ENCODE measurements at regions not wholly inside any gene's neighbourhood (a gene's known extent, or its start where the extent isn't known, plus 50 kb on each side); places are given as distances from the start of the nearest gene placed in this dataset.
"Not testable (repeated sequence)": the region's sequence is repeated elsewhere in the genome, so short reads cannot be mapped to it uniquely, and the experiment has no call there.

- no peak for FAIRE-seq
Measured at GRCh38 chr11:92024788-92025187, 199.8 kb upstream of the FAT3 start.

GRCh38 chr11:92022499-92022898, 202.1 kb upstream of the FAT3 start:
- FAIRE-seq = no peak

DNA sequence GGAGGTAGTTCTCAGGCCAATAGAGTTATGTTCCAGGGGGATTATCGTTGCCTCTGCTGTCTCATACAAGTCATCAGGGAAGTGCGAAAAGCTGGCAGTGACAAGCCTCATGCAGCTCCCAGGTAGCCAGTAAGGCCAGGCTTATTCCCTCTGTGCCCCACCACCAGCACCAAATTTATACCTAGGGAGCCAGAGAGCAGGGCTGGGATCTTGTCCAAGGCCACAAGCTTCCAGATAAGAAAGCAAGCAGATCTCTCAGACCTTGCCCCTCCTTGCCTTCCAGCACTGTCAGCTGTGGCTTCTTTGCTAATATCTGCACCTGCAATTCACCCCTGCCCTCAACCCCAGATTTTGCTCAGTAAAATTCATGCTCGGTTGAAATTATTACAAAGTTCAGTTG, 206.3 kb upstream of the FAT3 start:
- FAIRE-seq = no peak

- no peak for FAIRE-seq
Measured at GRCh38 chr11:92008249-92008648, 216.4 kb upstream of the FAT3 start.

GRCh38 chr11:92002568-92002967, 222.1 kb upstream of the FAT3 start:
- FAIRE-seq = no peak

GRCh38 chr11:91998481-91998880, 226.1 kb upstream of the FAT3 start:
- FAIRE-seq = no peak

DNA sequence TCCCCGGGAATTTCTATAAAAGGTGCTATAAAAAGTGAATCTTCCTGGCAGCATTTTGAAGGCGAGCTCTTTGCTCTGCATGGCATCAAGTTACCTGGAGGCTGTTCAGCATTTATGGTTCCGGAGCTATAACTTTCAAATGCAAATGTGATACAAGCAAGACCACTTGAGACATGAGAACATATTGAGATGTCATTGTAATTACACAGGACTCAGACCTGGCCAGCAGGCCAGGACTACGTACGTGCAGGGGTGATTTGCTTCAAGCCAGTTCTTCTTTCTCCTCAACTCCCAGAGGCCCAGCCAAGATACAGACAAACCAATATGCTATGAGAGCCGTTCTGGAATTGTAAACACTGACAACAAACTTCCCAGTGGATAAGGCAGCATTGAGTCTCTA, 227.4 kb upstream of the FAT3 start:
- no peak for FAIRE-seq

GRCh38 chr11:91996526-91996925, 228.1 kb upstream of the FAT3 start:
- FAIRE-seq = no peak

GRCh38 chr11:91988443-91988842, 236.2 kb upstream of the FAT3 start:
- not testable (repeated sequence) for FAIRE-seq

- no peak for FAIRE-seq
Measured at GRCh38 chr11:91986218-91986617, 238.4 kb upstream of the FAT3 start.

DNA sequence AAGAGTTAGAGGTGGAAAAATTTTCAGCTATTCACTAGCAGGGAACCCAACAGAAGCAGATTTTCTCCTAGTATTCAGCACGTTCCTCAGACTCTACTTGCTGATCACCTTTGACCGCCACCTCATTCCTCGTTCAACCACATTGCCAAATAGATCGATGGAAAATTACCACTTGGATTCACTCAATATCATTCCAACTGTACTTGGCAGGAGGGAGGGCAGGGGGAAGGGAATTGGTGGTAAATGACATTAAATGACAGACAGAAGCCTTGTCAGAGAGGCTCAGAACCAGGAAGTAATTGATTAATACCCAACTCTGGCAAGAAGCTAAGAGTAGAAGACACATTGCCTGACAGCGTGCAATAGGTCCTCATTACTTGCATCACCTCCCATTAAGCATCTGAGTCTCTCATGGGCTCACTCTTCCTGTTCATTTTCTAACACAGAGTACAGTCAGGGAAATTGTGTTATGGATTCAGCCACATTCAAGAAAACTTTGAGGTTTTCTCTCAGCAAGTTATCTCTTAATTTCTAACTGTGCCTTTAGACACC, 240.5 kb upstream of the FAT3 start:
- no peak for FAIRE-seq

GRCh38 chr11:91981995-91982394, 242.6 kb upstream of the FAT3 start:
- no peak for FAIRE-seq

DNA sequence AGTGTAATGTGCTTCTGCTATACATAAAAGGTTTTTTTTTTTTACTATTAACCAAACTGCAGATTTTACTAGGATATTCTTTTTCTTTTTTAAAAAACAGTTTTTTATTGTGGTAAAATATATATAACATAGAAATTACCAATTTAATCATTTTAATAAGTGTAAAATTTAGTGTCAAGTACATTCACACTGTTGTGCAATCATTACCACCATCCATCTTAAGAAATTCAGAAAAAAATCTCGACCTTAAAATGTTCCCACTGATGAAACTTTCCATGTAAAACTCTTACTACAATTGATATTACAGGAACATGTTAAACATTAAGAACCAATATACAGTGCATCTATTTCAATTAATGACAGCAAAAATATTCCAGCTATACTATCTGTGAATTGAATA, 244.8 kb upstream of the FAT3 start:
- FAIRE-seq = no peak

DNA sequence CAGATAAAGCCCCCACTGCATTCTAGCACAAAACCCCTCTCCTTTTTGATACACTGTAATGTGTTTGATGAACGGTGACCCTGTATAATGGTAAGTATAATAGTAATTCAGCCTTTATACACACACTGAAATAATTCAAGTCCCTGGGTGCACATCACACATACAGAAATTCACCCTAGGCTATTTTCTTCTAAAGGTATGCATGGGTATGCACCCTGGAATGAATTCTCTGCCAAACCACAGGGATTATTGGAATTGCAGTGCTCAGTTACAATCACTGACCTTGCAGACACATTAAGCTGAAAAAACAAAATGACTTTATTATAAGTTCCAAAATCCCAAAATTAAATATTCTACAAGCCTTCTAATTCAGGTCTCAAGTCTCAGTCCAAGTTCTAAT, 245.9 kb upstream of the FAT3 start:
- no peak for FAIRE-seq

GRCh38 chr11:91972665-91973266, 251.9 kb upstream of the FAT3 start:
- FAIRE-seq = no peak

DNA sequence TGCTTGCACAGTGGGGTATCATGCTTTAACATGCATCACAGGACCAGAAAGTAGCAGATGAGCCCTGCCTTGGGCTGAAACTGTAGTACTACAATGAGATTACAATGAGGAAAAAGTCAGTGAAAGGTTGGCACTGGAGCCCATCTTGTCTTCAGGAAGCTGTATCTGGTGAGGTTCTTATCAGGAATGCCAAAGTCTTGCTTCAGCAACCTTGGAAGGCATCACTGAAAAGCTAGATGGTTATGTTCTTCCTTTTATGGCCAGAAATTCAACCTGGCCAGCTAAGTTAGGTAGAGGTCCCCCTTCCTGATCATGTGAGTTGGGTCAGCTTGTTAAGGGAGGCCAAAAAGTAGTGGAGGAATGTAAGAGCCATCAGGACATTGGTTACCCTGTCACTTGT, 254.0 kb upstream of the FAT3 start:
- FAIRE-seq = no peak

- no peak for FAIRE-seq
Measured at GRCh38 chr11:91969486-91969885, 255.1 kb upstream of the FAT3 start.

DNA sequence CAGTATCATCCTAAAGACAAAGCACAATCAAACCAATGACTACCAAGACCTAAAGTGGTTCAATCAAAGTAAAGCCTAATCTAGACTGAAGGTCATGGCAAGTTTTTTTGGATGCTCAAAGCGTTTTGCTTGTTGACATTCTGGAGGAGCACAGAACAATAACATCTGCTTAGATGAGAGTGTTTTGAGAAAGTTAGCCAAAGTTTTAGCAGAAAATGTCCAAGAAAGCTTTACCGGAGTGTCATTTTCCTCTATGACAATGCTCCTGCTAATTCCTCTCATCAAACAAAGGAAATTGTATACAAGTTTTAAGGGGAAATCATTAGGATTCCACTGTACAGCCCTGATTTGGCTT, 256.9 kb upstream of the FAT3 start:
- no peak for FAIRE-seq

DNA sequence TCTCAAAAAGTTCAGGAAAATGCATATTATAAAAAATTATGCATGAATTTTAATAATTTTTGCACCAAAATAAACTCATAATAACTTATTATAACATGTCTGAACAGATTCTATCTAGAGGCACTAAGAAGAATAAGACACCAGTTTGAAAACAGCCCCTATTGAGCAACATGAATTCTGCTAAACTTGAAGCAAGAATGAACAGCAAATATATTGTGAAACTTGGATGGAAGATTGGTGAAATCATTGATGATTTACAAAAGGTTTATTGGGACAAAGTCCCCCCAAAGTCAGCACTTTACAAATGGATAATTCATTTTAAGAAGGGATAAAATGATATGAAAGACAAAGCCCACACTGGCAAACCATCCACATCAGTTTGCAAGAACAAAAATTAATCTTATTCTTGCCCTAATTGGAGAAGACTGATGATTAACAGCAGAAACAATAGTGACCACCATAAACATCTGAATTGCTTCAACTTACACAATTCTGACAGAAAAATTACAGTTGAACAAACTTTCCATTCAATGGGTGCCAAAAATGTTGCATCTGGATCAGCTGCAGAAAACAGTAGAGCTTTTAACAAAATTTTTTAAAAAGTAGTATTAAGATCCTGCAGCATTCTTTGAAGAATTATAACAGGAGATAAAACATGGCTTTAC, 257.5 kb upstream of the FAT3 start:
- no peak for FAIRE-seq

DNA sequence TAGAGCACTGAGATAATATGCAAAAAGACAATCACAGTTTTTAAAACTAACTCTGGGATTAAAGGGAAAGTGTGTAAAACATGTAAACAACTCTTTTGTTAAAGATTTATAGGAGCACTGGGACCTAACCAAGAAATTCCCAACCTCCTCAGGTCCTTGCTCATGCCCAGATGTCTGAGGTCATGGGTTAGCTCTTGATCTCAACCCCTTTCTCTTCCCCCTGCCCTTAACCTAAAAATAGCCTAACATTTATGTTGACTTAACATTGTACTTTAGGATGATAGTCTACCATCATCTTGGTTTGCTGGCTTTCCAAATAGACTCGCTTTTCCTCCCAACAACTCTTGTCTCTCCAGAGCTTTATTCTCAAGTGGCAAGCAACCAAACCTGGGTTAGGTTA, 258.2 kb upstream of the FAT3 start:
- FAIRE-seq = no peak

DNA sequence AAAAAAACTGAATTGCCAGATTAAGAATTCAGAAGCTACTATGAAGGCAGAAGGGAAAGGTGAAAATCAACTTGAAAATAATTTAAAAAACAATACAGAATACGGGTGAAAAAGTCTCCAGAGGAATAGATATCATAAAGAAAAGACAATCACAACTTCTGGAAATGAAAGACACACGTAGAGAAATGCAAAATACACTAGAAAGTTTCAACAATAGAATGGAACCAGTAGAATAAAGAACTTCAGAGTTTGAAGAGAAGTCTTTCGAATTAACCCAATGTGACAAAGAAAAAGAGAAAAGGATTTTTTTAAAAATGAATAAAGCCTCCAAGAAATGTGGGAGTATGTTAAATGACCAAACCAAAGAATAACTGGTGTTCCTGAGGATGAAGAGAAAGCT, 263.8 kb upstream of the FAT3 start:
- no peak for FAIRE-seq

GRCh38 chr11:91959411-91959810, 265.2 kb upstream of the FAT3 start:
- no peak for FAIRE-seq

DNA sequence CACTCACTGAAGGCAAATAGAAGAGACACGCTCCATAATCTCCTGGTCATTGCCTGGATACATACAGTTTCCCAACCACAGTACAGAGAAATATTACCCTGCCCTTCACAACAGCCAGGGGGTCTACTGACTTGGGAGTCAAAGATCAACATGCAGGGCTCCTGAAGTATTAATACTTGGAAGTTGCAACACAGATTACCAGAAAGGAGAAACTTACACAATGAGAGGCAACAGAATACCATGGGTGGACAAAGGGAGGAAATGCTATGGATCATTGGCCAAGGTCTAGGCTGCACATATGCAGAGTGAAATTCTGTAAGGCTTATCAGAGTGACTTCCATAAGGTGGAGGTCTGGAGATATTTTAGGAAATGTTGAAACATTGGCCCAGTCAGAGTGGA, 267.9 kb upstream of the FAT3 start:
- FAIRE-seq = no peak

DNA sequence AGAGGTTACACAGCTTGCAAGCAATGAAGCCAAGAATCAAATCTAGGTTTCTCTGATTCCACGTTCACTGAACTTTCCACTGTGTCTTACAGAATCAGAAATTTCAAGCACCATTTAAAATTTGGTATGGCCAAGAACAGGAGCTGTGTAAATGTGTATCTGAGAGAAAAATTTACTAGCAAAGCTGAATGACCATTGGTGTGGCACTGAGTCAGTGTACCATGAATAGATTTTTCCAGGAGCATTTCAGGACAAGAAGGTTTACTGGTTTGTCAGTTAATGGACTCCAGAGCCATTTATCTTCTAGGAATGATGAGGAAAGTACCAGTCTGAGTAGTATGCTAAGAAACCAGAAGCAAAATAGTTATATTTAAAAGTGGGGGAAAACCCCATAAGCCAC, 269.4 kb upstream of the FAT3 start:
- FAIRE-seq = no peak

DNA sequence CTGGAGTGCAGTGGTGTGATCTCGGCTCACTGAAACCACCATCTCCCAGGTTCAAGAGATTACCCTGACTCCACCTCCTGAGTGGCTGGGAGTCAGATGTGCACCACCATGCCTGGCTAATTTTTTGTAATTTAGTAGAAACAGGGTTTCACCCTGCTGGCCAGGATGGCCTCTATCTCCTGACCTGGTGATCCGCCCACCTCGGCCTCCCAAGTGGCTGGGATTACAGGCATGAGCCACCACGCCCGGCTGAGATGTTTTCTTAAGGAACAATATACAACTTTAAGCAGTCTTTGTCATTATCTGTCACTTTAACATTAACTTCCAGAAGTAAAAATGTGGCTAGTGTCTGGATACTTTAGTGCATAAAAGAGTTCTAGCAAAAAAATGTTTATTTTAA, 272.6 kb upstream of the FAT3 start:
- no peak for FAIRE-seq

Measured in colon (tissue), 2 donors.